T-helper 17 cell (primary cell): ENCODE measurements at regions not wholly inside any gene's neighbourhood (a gene's known extent, or its start where the extent isn't known, plus 50 kb on each side); places are given as distances from the start of the nearest gene placed in this dataset.
A peak's percentile ranks its signal among the peaks of the same experiment; 100 is the strongest.

Experiments
- ATAC-seq: fragments of 150-1000 bp; cut with Tn5 transposase; 2 replicates; pipeline ENCODE4 v1.10.0; 2021; ENCODE audit warnings: mild to moderate bottlenecking, moderate library complexity
- DNase-seq, 3 donors: peaks; one replicate each; pipeline versions ENCODE4 v3.0.0 to v3.0.0-alpha.2; 2020 to 2021
- H3K9me3 ChIP-seq: one replicate; pipeline ENCODE4 v1.7.0; 2013; ENCODE audit warnings: low read length, mild to moderate bottlenecking; ENCODE audit not compliant: control insufficient read depth, poor library complexity, severe bottlenecking
- H3K27ac Mint-ChIP-seq: one replicate; pipeline ENCODE4 v1.8.0; 2022; ENCODE audit warnings: mild to moderate bottlenecking, moderate library complexity, mixed read lengths
- H3K27me3 Mint-ChIP-seq: one replicate; pipeline ENCODE4 v1.8.0; 2022; ENCODE audit warnings: mixed read lengths
- H3K36me3 Mint-ChIP-seq: one replicate; pipeline ENCODE4 v1.8.0; 2022; ENCODE audit warnings: low read depth, mixed read lengths
- H3K4me1 Mint-ChIP-seq: one replicate; pipeline ENCODE4 v1.8.0; 2022; ENCODE audit warnings: mild to moderate bottlenecking, mixed read lengths
- H3K4me3 Mint-ChIP-seq: one replicate; pipeline ENCODE4 v1.8.0; 2022; ENCODE audit warnings: mild to moderate bottlenecking, moderate library complexity, mixed read lengths

DNA sequence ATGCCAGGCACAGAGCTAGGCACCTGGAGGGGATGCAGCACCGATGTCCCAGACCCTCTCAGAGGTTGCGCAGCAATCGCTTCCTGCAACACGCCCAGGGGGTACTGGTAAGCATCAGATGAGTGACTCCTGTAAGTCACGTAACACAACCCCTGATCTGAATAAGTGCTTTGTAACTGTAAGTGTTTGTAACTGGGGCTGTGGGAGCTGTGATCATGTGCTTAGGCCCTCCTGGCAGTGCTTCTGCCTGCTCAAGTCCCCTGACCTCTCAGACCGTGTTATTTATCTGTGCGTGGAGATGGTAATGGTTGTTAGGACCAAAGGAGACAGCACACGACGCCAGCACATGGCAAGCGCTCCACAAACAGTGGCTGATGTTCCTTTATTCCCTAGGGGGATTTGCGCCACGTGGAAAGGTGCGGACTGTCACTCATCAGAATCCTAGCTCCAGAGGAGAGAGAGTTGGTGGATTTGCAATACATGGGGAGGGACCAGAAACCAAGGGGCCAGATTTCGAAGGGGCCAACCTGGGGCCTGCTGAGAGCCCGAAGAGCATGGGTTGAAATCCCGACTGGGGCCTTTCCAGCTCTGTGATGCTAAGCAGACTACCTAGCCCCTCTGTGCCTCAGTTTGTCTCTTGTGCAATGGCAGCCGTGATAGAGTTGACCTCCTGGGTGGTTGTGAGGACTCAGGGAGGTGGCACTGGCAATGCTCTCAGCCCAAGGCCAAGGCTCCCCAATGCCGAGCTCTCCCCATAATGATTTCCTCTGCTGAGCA is 151.8 kb downstream of the IRF8 start:
- Mint-ChIP-seq H3K27me3 (peaks cover 71% of the 10 kb centered on the region), H3K4me3 (no peak overlapping the region), H3K36me3 (peaks cover 2% of the 10 kb centered on the region), H3K27ac (no peak overlapping the region), H3K4me1 (peaks cover 5% of the 10 kb centered on the region)
- no peak for ATAC-seq
- no peaks in the 10 kb centered on the region for H3K9me3 ChIP-seq
- no peak for DNase-seq

DNA sequence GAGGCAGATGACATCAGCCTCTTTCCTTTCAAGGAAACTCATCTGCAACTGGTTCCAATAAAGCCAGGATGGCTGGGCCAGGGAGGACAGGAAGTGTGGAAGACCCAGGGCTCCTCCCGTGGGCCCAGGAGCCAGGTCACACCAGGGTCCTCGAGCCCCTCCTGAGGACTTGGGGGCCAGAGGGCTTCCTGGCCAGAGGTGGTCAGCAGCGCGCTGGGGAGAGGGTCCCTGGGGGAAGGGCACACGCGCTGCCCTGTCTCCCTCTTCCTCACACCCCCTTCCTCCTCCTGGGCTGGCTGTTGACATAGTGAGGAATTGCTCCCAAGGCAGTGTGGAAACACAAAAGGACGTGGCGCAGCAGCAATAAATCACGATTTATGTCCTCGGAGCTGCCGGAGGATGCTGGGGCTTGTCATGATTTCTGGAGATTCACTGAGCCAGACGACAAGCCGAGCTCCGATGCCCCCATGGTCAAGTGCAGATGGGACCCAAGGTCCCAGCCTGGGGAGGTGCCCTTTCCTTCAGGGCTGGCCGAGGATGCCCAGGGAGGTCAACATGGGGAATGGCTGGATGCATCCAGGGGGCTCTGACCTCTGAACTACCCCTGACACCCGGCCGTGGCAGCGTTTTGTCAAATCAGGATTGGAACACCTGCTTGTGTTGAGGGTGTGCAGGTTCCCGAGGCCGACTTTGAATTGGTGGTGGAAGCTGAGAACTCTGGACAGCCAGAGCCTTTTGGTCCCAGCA is 152.6 kb downstream of the IRF8 start:
- ATAC-seq (no peak), DNase-seq (no peak)
- Mint-ChIP-seq H3K36me3 (no peaks in the 10 kb centered on the region), H3K27me3 (peaks cover 64% of the 10 kb centered on the region), H3K27ac (no peak overlapping the region), H3K4me1 (peaks cover 5% of the 10 kb centered on the region), H3K4me3 (no peak overlapping the region)
- no peaks in the 10 kb centered on the region for H3K9me3 ChIP-seq

DNA sequence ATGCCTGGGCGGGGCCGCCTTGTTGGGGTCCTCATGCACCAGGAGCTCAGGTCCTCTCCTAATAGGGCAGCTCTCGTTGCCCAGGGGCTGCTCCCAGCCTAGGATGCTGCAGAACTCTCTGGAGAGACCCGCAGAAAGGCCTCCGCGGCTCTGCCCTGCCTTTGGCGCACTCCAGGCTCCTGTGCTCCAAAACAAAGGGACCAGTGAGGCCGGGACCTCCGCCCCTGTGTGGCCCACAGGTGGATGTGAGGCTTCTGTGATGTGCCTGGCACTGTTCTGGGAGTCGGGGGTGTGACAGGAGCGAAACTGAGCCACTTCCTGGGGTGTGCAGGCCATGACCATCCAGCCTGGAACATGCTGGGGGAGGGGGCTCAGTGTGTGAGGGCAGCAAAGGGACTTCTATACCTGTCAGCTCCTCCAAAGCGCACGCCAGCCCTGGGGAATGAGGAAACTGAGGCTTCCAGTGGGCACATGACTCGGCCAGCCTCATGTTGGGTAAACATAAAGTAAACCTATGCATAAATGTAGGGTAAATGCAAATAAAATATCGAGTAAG is 153.2 kb downstream of the IRF8 start:
- no peak for DNase-seq

DNA sequence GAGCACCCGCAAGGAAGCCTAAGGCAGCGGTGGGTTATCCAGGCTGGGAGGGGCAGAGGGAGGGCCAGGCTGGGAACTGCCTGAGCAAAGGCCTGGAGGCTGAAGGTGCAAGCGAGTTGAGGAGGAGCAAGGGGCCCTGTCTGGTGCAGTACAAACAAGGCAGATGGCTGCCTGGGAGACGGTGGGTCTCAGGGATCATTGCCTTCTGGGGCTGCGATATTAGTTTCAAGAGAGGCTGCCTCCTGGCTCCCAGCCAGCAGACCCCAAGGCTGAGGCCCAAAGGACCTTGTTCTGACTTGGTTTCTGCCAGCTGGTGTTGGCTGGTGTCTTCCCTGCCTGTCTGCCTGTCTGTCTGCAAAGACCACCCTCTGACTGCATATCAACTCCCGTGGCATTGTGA is 154.0 kb downstream of the IRF8 start:
- peaks cover 4% of the 10 kb centered on the region for H3K4me1 Mint-ChIP-seq
- no peak overlapping the region for H3K4me3 Mint-ChIP-seq
- DNase-seq (no peak), ATAC-seq (no peak)
- no peak overlapping the region for H3K27ac Mint-ChIP-seq
- H3K9me3 ChIP-seq = no peaks in the 10 kb centered on the region
- H3K36me3 Mint-ChIP-seq = no peaks in the 10 kb centered on the region
- peaks cover 50% of the 10 kb centered on the region for H3K27me3 Mint-ChIP-seq

More for the DNA sequence above, 153.2 kb downstream of the IRF8 start:
- H3K4me1 Mint-ChIP-seq = peaks cover 5% of the 10 kb centered on the region
- no peaks in the 10 kb centered on the region for H3K9me3 ChIP-seq
- no peaks in the 10 kb centered on the region for H3K36me3 Mint-ChIP-seq
- H3K27ac Mint-ChIP-seq = no peak overlapping the region
- H3K4me3 Mint-ChIP-seq = no peak overlapping the region
- H3K27me3 Mint-ChIP-seq = peaks cover 57% of the 10 kb centered on the region
- no peak for ATAC-seq

DNA sequence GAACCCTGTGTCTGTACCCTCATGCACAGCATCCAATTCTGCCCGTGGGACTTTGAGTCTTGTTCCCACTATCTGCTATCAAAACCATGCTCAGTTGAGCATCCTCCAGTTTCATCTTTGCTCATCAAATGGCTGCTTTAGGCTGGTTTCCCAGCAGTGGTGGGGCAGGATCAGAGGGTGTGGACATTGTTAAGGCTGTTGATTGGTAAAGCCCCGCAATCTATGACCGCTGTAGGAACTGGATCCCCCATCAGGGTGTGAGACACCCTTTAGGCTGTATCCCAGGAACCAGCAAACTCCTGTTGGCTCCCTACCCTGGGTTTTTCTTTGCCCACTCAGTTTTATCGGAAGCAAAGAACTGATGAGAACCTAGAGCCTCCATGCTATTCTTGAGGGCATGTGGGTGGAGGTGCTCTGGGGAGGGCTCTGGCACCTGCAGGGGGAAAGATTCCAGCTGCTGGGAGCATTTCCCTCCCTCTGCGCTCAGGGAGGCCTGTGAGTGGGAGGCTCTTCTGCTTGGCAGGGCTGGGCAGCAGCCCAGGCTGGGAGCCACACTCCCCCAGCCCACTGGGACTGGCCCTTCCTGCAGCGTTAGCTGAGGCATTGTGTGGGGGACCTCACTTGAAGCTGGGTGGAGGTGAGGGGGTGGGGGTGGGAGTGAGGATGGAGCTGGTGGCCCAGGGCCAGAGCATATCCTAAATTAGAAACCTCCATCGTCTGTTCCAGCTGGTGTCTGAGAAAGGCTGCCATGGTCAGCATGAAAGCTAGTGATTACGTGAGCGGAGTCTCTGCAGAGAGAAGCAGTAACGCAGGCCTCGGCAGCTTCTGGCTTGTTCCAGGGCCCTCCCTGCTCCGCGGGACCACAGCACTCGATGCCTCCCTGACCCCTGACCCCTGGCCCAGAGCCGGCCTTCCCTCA is 160.6 kb downstream of the IRF8 start:
- Mint-ChIP-seq H3K36me3 (no peaks in the 10 kb centered on the region), H3K27me3 (peaks cover 38% of the 10 kb centered on the region), H3K4me1 (peaks cover 2% of the 10 kb centered on the region), H3K27ac (no peak overlapping the region), H3K4me3 (no peak overlapping the region)
- DNase-seq (no peak), ATAC-seq (no peak)
- no peaks in the 10 kb centered on the region for H3K9me3 ChIP-seq

GRCh38 chr16:86060381-86061317 is 161.7 kb downstream of the IRF8 start:
- no peak for ATAC-seq
- no peak overlapping the region for H3K27ac Mint-ChIP-seq
- no peaks in the 10 kb centered on the region for H3K9me3 ChIP-seq
- H3K27me3 Mint-ChIP-seq = peaks cover 38% of the 10 kb centered on the region
- H3K4me3 Mint-ChIP-seq = no peak overlapping the region
- peaks cover 2% of the 10 kb centered on the region for H3K4me1 Mint-ChIP-seq
- H3K36me3 Mint-ChIP-seq = no peaks in the 10 kb centered on the region
- DNase-seq = no peak

DNA sequence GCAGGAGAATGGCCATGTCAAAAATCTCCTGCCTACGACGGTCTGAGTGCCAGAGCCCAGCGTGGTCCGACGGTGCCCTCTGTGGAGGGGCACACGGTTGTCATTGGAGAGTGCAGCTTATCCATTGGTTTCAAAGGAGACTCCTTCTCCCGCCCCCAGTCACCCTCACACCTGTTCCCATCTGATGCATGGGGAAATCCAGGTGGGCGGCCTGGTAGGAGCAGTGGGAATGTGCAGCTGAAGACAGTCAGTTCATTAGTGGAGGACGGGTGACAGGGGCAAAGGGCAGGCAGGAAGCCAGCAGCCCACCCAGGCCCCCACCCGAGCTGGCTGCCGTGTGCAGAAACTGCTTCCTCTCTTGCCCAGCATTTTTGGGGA is 162.3 kb downstream of the IRF8 start:
- H3K9me3 ChIP-seq = no peaks in the 10 kb centered on the region
- H3K27me3 Mint-ChIP-seq = peaks cover 44% of the 10 kb centered on the region
- H3K4me3 Mint-ChIP-seq = no peak overlapping the region
- H3K36me3 Mint-ChIP-seq = no peaks in the 10 kb centered on the region
- ATAC-seq = no peak
- H3K4me1 Mint-ChIP-seq = peaks cover 5% of the 10 kb centered on the region
- no peak overlapping the region for H3K27ac Mint-ChIP-seq
- no peak for DNase-seq

DNA sequence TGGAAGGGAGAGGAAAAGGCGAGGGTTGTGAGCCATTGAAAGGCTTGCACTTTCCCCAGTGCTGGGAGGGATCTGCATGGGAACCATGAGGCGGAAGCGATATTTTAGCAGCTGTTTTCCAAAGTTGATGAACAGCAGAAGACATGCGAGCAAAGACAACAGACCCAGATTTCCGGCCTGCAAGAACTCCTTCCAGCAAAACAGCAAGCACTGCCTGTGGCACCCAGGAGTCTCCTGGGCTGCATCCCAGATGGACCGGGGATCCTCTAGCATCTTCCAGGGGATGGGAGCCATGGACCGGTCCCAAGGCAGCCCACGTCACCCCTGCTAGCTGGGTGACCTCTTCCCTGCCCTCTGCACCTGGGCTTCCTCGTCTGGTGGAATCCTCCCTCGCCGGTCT is 162.8 kb downstream of the IRF8 start:
- Mint-ChIP-seq H3K36me3 (no peaks in the 10 kb centered on the region), H3K27ac (no peak overlapping the region), H3K4me1 (peaks cover 5% of the 10 kb centered on the region), H3K27me3 (peaks cover 49% of the 10 kb centered on the region), H3K4me3 (no peak overlapping the region)
- no peak for ATAC-seq
- DNase-seq = no peak
- no peaks in the 10 kb centered on the region for H3K9me3 ChIP-seq

DNA sequence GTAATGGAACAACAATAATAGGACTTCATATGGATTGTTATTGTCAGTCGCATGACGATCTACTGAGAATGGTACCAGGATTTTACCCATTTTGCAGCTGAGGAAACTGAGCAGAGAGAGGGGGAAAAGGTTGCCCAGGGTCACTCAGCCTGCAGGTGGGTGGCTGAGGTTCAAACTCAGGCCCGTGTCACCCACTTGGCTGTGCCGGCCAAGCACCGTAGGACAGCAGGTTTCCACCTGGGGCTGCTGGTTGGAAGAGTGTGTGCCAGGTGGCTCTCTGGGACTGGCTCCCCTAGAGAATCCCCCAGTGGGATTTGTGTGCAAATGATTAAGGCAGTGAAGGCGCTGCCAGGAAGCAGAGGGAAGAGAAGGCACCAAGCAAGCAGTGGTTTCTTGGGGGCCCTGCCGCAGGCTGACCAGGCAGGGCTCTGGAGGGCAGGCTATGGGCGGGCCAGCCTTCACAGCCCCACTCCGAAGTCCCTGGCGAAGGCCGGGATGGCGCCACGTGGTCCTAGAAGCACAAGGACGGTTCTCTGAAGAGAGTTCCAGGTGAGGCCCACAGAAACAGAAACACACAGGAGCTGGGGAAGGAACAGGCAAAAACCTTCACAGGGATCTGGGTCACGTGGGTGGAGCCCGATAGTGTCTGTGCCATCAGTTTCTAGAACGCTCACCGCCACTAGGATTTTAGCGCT is 163.5 kb downstream of the IRF8 start:
- H3K36me3 Mint-ChIP-seq = no peaks in the 10 kb centered on the region
- no peak for ATAC-seq

DNA sequence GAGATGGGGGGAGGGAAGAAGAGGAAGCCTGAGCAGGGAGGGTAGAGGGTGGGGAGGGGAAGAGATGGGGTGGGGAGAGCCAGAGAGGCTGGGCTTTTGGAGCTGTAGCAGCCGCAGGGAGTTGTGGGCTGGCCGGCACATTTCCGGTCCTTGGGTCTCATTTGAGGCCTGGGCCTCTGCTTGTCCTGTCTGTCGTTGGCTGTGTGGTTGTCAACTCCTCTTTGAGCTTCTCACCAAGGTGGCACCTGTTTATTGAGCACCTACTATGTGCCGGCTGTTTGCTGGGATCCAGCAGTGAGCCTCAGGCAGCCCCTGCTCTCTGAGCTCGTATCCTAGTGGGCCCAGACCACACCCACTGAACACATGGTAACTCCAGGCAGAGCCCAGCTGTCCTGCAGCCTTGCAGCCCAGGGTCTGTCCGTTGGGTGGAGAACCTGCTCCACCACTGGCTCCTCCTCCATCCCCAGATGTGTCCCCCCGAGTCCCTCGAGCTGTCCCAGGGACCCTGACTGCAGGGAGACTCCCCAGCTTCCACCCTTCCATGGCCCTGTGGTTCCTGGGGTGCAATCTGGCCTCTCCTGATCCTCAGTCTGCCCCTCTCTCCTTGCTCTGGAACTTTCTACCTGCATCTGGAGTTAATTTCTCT is 164.9 kb downstream of the IRF8 start:
- Mint-ChIP-seq H3K4me1 (peaks cover 5% of the 10 kb centered on the region), H3K4me3 (no peak overlapping the region), H3K27me3 (peaks cover 59% of the 10 kb centered on the region), H3K36me3 (no peaks in the 10 kb centered on the region), H3K27ac (no peak overlapping the region)
- DNase-seq (no peak), ATAC-seq (no peak)
- H3K9me3 ChIP-seq = no peaks in the 10 kb centered on the region

More for the DNA sequence above, 163.5 kb downstream of the IRF8 start:
- Mint-ChIP-seq H3K27ac (no peak overlapping the region), H3K27me3 (peaks cover 50% of the 10 kb centered on the region), H3K4me3 (no peak overlapping the region), H3K4me1 (peaks cover 5% of the 10 kb centered on the region)
- no peaks in the 10 kb centered on the region for H3K9me3 ChIP-seq
- no peak for DNase-seq

DNA sequence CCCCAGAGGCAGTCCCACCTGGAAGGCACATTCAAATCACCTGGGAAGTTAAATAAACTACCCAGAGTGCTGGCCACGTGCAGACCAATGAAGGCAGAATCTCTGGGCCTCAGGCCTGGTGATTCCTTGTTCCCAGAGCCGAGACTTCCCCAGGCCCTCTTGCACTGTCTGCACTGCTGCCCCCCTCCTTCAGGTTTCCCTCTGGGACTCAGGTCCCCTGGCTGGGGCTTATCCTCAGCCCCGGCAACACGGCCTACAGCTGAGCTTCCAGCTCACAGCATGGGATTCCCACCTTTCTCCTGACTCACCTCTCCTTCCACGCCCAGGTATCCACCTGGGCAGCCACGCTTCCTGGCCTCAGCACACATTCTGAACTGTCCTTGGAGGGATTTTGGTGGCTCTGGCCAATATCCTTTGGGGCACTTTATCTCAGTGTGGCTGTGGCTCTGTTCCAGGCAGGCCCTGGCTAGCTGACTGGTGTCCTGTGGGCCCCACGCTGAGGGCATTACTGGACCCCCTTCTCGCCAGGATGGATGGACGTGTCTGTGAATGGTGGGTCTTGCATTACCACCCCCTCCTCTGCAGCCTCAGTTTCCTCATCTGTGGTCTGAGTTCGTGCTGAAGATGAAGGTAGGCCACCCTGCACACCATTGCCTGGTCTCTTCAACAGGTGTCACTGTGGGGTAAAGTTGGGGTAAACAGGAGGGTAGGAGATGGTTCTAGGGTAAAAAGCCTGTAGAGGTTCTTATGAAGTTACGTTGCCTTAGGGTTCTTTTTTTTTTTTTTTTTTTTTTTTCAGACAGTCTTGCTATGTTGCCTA is 165.7 kb downstream of the IRF8 start:
- H3K4me1 Mint-ChIP-seq = peaks cover 5% of the 10 kb centered on the region
- H3K27me3 Mint-ChIP-seq = peaks cover 64% of the 10 kb centered on the region
- no peak for ATAC-seq
- H3K27ac Mint-ChIP-seq = peak overlapping the region; percentile 34
- H3K9me3 ChIP-seq = no peaks in the 10 kb centered on the region
- no peak overlapping the region for H3K4me3 Mint-ChIP-seq
- H3K36me3 Mint-ChIP-seq = no peaks in the 10 kb centered on the region
- DNase-seq = no peak
